AG20443 (cell line): ENCODE measurements at regions not wholly inside any gene's neighbourhood (a gene's known extent, or its start where the extent isn't known, plus 50 kb on each side); places are given as distances from the start of the nearest gene placed in this dataset.

Experiments
- DNase-seq: peaks from one replicate; pipeline ENCODE4 v3.0.0; 2012; ENCODE audit warnings: low spot score, mixed read lengths

GRCh38 chr10:36634916-36635315 lies 490.5 kb upstream of the ANKRD30A start:
- peak; percentile 59 for DNase-seq

GRCh38 chr10:36630267-36630666 lies 495.1 kb upstream of the ANKRD30A start:
- no peak for DNase-seq

GRCh38 chr10:36629476-36629875 lies 495.9 kb upstream of the ANKRD30A start:
- no peak for DNase-seq

GRCh38 chr10:36624551-36625100 lies 500.8 kb upstream of the ANKRD30A start:
- DNase-seq = no peak

- peak; percentile 20 for DNase-seq
Observed at GRCh38 chr10:36621346-36621745, 504.1 kb upstream of the ANKRD30A start.

GRCh38 chr10:36612436-36612835 lies 513.0 kb upstream of the ANKRD30A start:
- DNase-seq = no peak

GRCh38 chr10:36608866-36609265 lies 516.5 kb upstream of the ANKRD30A start:
- no peak for DNase-seq

- peak; percentile 25 for DNase-seq
Observed at GRCh38 chr10:36608251-36608650, 517.1 kb upstream of the ANKRD30A start.

- no peak for DNase-seq
Observed at GRCh38 chr10:36606234-36606839, 519.1 kb upstream of the ANKRD30A start.

- no peak for DNase-seq
Observed at GRCh38 chr10:36604316-36604715, 521.1 kb upstream of the ANKRD30A start.

- DNase-seq = no peak
Observed at GRCh38 chr10:36603688-36604087, 521.7 kb upstream of the ANKRD30A start.

GRCh38 chr10:36602374-36602773 lies 523.0 kb upstream of the ANKRD30A start:
- peak; percentile 51 for DNase-seq

- DNase-seq = no peak
Observed at GRCh38 chr10:36597756-36598320, 527.6 kb upstream of the ANKRD30A start.

- DNase-seq = no peak
Observed at GRCh38 chr10:36592964-36593363, 532.4 kb upstream of the ANKRD30A start.

GRCh38 chr10:36591436-36591835 lies 534.0 kb upstream of the ANKRD30A start:
- DNase-seq = no peak

- DNase-seq = no peak
Observed at GRCh38 chr10:36583690-36584089, 541.7 kb upstream of the ANKRD30A start.

GRCh38 chr10:36581237-36581636 lies 544.2 kb upstream of the ANKRD30A start:
- no peak for DNase-seq

- DNase-seq = peak; percentile 19
Observed at GRCh38 chr10:36578306-36578705, 547.1 kb upstream of the ANKRD30A start.

GRCh38 chr10:36577126-36577525 lies 548.3 kb upstream of the ANKRD30A start:
- DNase-seq = no peak

- peak; percentile 77 for DNase-seq
Observed at GRCh38 chr10:36574207-36574606, 551.2 kb upstream of the ANKRD30A start.

GRCh38 chr10:36573246-36573645 lies 552.2 kb upstream of the ANKRD30A start:
- DNase-seq = no peak

GRCh38 chr10:36564433-36564832 lies 561.0 kb upstream of the ANKRD30A start:
- no peak for DNase-seq

GRCh38 chr10:36559412-36560400 lies 565.7 kb upstream of the ANKRD30A start:
- peak; percentile 15 for DNase-seq
